RWPE2 (cell line): ENCODE measurements at regions not wholly inside any gene's neighbourhood (a gene's known extent, or its start where the extent isn't known, plus 50 kb on each side); places are given as distances from the start of the nearest gene placed in this dataset.

Source experiments
- ATAC-seq: fragments of 200-7000 bp; cut with Tn5 transposase; 3 replicates; pipeline ENCODE4 v1.9.1; 2021; ENCODE audit warnings: low read depth
- DNase-seq: peaks from one replicate; pipeline ENCODE4 v3.0.0-alpha.2; 2020; ENCODE audit warnings: low spot score
- H3K27ac ChIP-seq: fragments of 450-650 bp; 2 replicates; pipeline ENCODE4 v1.5.1; 2017; ENCODE audit warnings: mild to moderate bottlenecking; ENCODE audit not compliant: poor library complexity, severe bottlenecking
- H3K27me3 ChIP-seq: fragments of 250-450 bp; sonication (Bioruptor Pico); 2 replicates; pipeline ENCODE4 v1.5.1; 2021; ENCODE audit warnings: mild to moderate bottlenecking, moderate library complexity; ENCODE audit not compliant: insufficient read depth, poor library complexity, severe bottlenecking
- H3K36me3 ChIP-seq: fragments of 250-450 bp; sonication (Bioruptor Pico); 2 replicates; pipeline ENCODE4 v1.5.1; 2020; ENCODE audit warnings: low read depth, mild to moderate bottlenecking, moderate library complexity
- H3K4me1 ChIP-seq: fragments of 250-450 bp; sonication (Bioruptor Pico); 2 replicates; pipeline ENCODE4 v1.5.1; 2021; ENCODE audit warnings: mild to moderate bottlenecking, moderate library complexity; ENCODE audit not compliant: insufficient read depth, poor library complexity, severe bottlenecking
- H3K4me3 ChIP-seq: fragments of 250-450 bp; sonication (Bioruptor Pico); 2 replicates; pipeline ENCODE4 v1.5.1; 2021; ENCODE audit warnings: mild to moderate bottlenecking, moderate library complexity; ENCODE audit not compliant: severe bottlenecking
- H3K9me3 ChIP-seq: fragments of 250-450 bp; sonication (Bioruptor Pico); 2 replicates; pipeline ENCODE4 v1.5.1; 2021; ENCODE audit warnings: mild to moderate bottlenecking, moderate library complexity; ENCODE audit not compliant: severe bottlenecking
- CTCF ChIP-seq: fragments of 450-650 bp; IDR thresholded peaks from one replicate; pipeline ENCODE4 v1.5.1; 2017; ENCODE audit warnings: mild to moderate bottlenecking, moderate library complexity; ENCODE audit not compliant: poor library complexity, severe bottlenecking

- Histone ChIP-seq H3K4me1 (no peaks in the 10 kb centered on the region), H3K27ac (no peak overlapping the region), H3K27me3 (no peaks in the 10 kb centered on the region), H3K9me3 (no peaks in the 10 kb centered on the region), H3K4me3 (no peak overlapping the region), H3K36me3 (no peaks in the 10 kb centered on the region)
- no peak for TF ChIP-seq CTCF
- no peak for DNase-seq
- no peak for ATAC-seq
These were observed 975.6 kb downstream of the GBE1 start for GRCh38 chr3:80785875-80786274.

DNA sequence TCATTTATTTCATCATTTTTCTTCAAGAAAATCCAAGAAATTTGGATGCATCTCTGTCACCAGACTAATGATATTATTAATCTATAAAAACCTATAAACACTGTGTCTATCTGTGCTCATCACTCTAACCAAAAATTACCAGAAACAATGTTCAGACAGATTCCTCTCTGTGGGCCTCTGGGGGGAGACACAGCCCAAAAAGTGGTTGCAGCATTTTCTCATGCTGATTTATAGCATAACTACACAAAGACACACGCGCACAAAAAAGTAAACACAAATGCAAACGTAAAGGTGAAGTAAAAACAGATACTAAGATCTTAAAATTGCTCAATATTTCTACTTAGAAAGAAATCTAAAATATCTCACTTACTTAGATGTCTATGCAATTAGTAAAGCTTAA is 976.0 kb downstream of the GBE1 start:
- peak; percentile 36 for TF ChIP-seq CTCF
- no peak overlapping the region for H3K4me3 ChIP-seq
- DNase-seq: no peak
- no peaks in the 10 kb centered on the region for H3K9me3 ChIP-seq
- H3K36me3 ChIP-seq: no peaks in the 10 kb centered on the region
- no peak overlapping the region for H3K27ac ChIP-seq
- no peak for ATAC-seq
- no peaks in the 10 kb centered on the region for H3K4me1 ChIP-seq
- H3K27me3 ChIP-seq: no peaks in the 10 kb centered on the region

DNA sequence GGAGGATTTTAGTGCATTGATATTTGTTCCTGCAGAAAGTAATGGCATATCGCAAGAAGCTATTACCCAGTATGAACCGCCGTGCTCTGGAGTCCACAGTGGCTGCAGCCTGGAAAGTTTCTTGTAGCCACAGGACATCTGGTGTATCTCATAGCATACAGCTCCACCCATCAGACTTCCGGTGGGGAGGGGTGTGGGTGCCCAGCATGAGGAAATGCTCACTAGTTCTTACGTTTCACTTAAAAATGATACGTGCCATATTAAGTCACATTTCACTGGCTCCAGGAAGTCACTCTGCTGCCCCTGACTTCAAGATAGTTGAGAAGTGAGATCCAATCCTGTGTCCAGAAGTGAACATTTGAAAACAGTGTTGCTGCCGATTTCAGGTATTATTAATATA is 990.4 kb downstream of the GBE1 start:
- Histone ChIP-seq H3K4me3 (no peak overlapping the region), H3K4me1 (no peaks in the 10 kb centered on the region), H3K9me3 (no peaks in the 10 kb centered on the region), H3K27me3 (no peaks in the 10 kb centered on the region), H3K27ac (no peak overlapping the region), H3K36me3 (no peaks in the 10 kb centered on the region)
- TF ChIP-seq CTCF: no peak
- ATAC-seq: no peak
- no peak for DNase-seq

DNA sequence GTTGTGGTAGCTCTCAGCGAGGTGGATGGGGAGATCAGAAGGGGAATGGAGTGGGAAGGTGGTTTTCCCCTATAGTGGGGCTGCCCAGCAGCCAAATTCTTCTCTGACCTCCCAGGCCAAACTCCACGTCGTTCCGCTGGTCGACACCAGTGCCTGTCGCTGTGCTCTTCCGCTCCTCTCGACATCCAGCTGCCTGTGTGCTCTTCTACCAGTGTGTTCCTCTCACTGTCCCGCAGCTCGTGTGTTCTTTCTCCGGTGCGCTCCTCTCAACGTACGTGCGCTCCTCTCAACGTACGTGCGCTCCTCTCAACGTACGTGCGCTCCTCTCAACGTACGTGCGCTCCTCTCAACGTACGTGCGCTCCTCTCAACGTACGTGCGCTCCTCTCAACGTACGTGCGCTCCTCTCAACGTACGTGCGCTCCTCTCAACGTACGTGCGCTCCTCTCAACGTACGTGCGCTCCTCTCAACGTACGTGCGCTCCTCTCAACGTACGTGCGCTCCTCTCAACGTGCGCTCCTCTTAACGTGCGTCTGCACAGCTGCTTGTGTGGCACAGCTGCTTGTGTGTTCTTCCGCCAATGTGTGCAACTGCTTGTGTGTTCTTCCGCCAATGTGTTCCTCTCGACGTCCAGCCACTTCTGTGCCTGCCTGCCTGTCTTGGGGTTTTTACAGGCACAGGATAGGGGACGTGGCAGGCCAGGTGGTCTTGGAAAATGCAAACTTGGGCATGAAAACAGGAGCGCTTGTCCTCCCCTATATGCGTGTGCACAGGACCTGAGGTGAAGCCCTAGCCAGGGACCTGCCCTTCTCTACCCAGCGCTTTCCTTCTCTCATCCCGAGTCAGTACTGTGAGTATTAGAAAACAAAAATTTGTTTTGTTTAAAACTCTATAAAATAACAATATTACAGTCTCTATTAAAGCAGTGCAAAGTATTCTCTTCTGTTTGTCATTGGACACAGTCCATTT is 991.1 kb downstream of the GBE1 start:
- ATAC-seq (no peak), DNase-seq (no peak)
- Histone ChIP-seq H3K4me1 (no peaks in the 10 kb centered on the region), H3K36me3 (no peaks in the 10 kb centered on the region), H3K27me3 (no peaks in the 10 kb centered on the region), H3K27ac (no peak overlapping the region), H3K9me3 (no peaks in the 10 kb centered on the region), H3K4me3 (no peak overlapping the region)
- TF ChIP-seq CTCF: no peak

- H3K27ac ChIP-seq: no peak overlapping the region
- no peaks in the 10 kb centered on the region for H3K36me3 ChIP-seq
- TF ChIP-seq CTCF: no peak
- no peak for DNase-seq
- no peak overlapping the region for H3K4me3 ChIP-seq
- no peaks in the 10 kb centered on the region for H3K27me3 ChIP-seq
- H3K4me1 ChIP-seq: no peaks in the 10 kb centered on the region
- no peaks in the 10 kb centered on the region for H3K9me3 ChIP-seq
- no peak for ATAC-seq
These were observed 991.8 kb downstream of the GBE1 start for GRCh38 chr3:80769683-80770082.
